ENCODE measurements at regions not wholly inside any gene's neighbourhood (a gene's known extent, or its start where the extent isn't known, plus 50 kb on each side); places are given as distances from the start of the nearest gene placed in this dataset.

GRCh38 chr18:41145516-41145915 lies 809.5 kb upstream of the PIK3C3 start:
- TF ChIP-seq MAFK (IDR thresholded peaks at IDR 0.05; ENCODE audit: low read depth, low read length) = no peak
- TF ChIP-seq CHD2 (IDR thresholded peaks at IDR 0.05; ENCODE audit: low read length) = no peak
- TF ChIP-seq CTCF (IDR thresholded peaks at IDR 0.05; ENCODE audit: control extremely low read depth in 1 of 3, insufficient read depth in 1 of 3, low read depth in 1 of 3, low read length in 3 of 3) = no peak

All from H1 (cell line).